K562 (cell line): ENCODE measurements at regions not wholly inside any gene's neighbourhood (a gene's known extent, or its start where the extent isn't known, plus 50 kb on each side); places are given as distances from the start of the nearest gene placed in this dataset.

ENCODE experiments used
- CHD1 ChIP-seq: fragments of 200-600 bp; sonication (generic); IDR thresholded peaks from one replicate; pipeline ENCODE4 v1.6.1; 2012; ENCODE audit warnings: mild to moderate bottlenecking, moderate library complexity, low read length, inconsistent platforms
- CTBP1 ChIP-seq: fragments of 450-650 bp; IDR thresholded peaks from 2 replicates; pipeline ENCODE4 v1.6.1; 2016; ENCODE audit warnings: borderline replicate concordance
- ERF ChIP-seq: fragments of 450-650 bp; formaldehyde crosslinking; IDR thresholded peaks from 2 replicates; pipeline ENCODE4 v1.4.0; 2020; ENCODE audit warnings: mild to moderate bottlenecking, mixed read lengths
- HMGN3 ChIP-seq: IDR thresholded peaks from 2 replicates; pipeline ENCODE4 v1.6.1; 2011; ENCODE audit warnings: borderline replicate concordance, low read depth, mild to moderate bottlenecking, mixed read lengths, low read length; ENCODE audit not compliant: insufficient read length; ENCODE audit errors: extremely low read depth
- JUN ChIP-seq, 2 experiments: sonication (generic) in 1 of 2; formaldehyde crosslinking in 1 of 2; IDR thresholded peaks; 2 replicates each; pipeline versions ENCODE4 v1.6.1 to v1.8.0; 2012 to 2022; ENCODE audit warnings: borderline replicate concordance in 2 of 2, mild to moderate bottlenecking in 2 of 2, improper control_type of control experiment in 1 of 2, low read depth in 1 of 2, low read length in 1 of 2, missing genetic modification reagents in 1 of 2
- KAT7 ChIP-seq: sonication (generic); formaldehyde crosslinking; IDR thresholded peaks from 2 replicates; pipeline ENCODE4 v1.8.0; 2022; ENCODE audit warnings: missing genetic modification reagents, mild to moderate bottlenecking, borderline replicate concordance
- NBN ChIP-seq: fragments of 450-650 bp; IDR thresholded peaks from 2 replicates; pipeline ENCODE4 v1.6.1; 2016; ENCODE audit warnings: low read depth, mild to moderate bottlenecking
- NFXL1 ChIP-seq: fragments of 450-650 bp; formaldehyde crosslinking; IDR thresholded peaks from 2 replicates; pipeline ENCODE4 v1.4.0; 2021; ENCODE audit warnings: mild to moderate bottlenecking
- TFAP4 ChIP-seq: sonication (generic); formaldehyde crosslinking; IDR thresholded peaks from 2 replicates; pipeline ENCODE4 v1.8.0; 2022; ENCODE audit warnings: missing genetic modification reagents, mild to moderate bottlenecking, moderate library complexity, borderline replicate concordance
- TRIM28 ChIP-seq: fragments of 450-650 bp; IDR thresholded peaks from 2 replicates; pipeline ENCODE4 v1.6.1; 2017
- ZBTB40 ChIP-seq, 2 experiments: fragments of 450-650 bp in 1 of 2; sonication (generic) in 1 of 2; formaldehyde crosslinking in 1 of 2; IDR thresholded peaks; 2 replicates each; pipeline versions ENCODE4 v1.7.1 to v1.9.0; 2016 to 2022; ENCODE audit warnings: inconsistent platforms in 1 of 2, mild to moderate bottlenecking in 1 of 2, missing genetic modification reagents in 1 of 2
- ZC3H4 ChIP-seq: sonication (generic); formaldehyde crosslinking; IDR thresholded peaks from 2 replicates; pipeline ENCODE4 v1.9.0; 2021; ENCODE audit warnings: missing genetic modification reagents, borderline replicate concordance
- ZFPM2 ChIP-seq: fragments of 250-450 bp; sonication (Bioruptor Pico); IDR thresholded peaks from 2 replicates; pipeline ENCODE4 v1.5.1; 2022; ENCODE audit warnings: mild to moderate bottlenecking
- ZNF274 ChIP-seq: IDR thresholded peaks from 2 replicates; pipeline ENCODE4 v1.6.1; 2011; ENCODE audit warnings: low read depth, mild to moderate bottlenecking, low read length, moderate library complexity, borderline replicate concordance

- peak; percentile 62 for TF ChIP-seq ZBTB40 (IDR thresholded peaks at IDR 0.05)
- TF ChIP-seq ZBTB40 (CRISPR knock-in tag; IDR thresholded peaks at IDR 0.05), result no peak
- peak; percentile 58; the same call in 1 of the 2 replicates for TF ChIP-seq TRIM28
- 0 out of 2 replicates have a peak, but pooled peaks have one; percentile 66 for TF ChIP-seq ZC3H4
- TF ChIP-seq CTBP1, result peak; percentile 90
- no peak for TF ChIP-seq KAT7 (CRISPR knock-in tag)
- TF ChIP-seq NBN, result peak; percentile 16; the same call in 1 of the 2 replicates
- peak; percentile 72; the same call in 1 of the 2 replicates for TF ChIP-seq ERF (CRISPR knock-in tag)
- peak; percentile 20; the same call in 1 of the 2 replicates for TF ChIP-seq JUN (IDR thresholded peaks at IDR 0.05; ENCODE audit: borderline replicate concordance, low read depth, low read length)
- no peak for TF ChIP-seq JUN (CRISPR knock-in tag; IDR thresholded peaks at IDR 0.05; ENCODE audit: borderline replicate concordance)
- no peak for TF ChIP-seq ZFPM2
- TF ChIP-seq ZNF274, result no peak
- TF ChIP-seq HMGN3, result peak; percentile 86
- peak; percentile 68 for TF ChIP-seq CHD1
- TF ChIP-seq NFXL1, result no peak
- TF ChIP-seq TFAP4 (CRISPR knock-in tag), result peak; percentile 21; the same call in 1 of the 2 replicates
These were observed 90.0 kb upstream of the ARID1B start (continued) for GRCh38 chr6:156686995-156687788.
